GM12873 (cell line): ENCODE measurements at regions not wholly inside any gene's neighbourhood (a gene's known extent, or its start where the extent isn't known, plus 50 kb on each side); places are given as distances from the start of the nearest gene placed in this dataset.

Source experiments
- TF ChIP-seq, protein P1 (sequence below): IDR thresholded peaks from 2 replicates; pipeline ENCODE4 v1.5.1; 2012; ENCODE audit warnings: low read depth, mild to moderate bottlenecking, moderate library complexity, low read length, control low read depth; ENCODE audit not compliant: insufficient read depth; ENCODE audit errors: missing control alignments

DNA sequence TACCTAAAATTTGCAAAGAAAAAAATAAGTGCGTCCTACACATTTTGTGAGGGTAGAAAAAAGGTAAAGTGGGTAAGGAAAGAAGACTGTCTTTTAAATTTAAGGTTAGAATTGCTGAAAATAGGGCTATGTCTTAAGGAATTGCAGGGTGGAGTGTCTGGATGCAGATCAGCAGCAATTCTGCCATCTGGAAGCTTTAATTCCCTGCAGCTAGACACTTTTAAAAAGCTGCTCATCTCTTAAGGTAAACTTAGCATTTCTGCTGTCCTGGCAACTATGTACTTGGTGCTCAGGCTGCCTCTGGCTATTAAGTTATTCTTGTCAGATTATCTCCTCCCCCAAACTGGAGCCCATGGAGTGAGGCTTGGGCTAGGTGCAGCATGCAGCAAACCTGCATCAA is 420.2 kb downstream of the SI start:
- TF ChIP-seq, protein P1, sequence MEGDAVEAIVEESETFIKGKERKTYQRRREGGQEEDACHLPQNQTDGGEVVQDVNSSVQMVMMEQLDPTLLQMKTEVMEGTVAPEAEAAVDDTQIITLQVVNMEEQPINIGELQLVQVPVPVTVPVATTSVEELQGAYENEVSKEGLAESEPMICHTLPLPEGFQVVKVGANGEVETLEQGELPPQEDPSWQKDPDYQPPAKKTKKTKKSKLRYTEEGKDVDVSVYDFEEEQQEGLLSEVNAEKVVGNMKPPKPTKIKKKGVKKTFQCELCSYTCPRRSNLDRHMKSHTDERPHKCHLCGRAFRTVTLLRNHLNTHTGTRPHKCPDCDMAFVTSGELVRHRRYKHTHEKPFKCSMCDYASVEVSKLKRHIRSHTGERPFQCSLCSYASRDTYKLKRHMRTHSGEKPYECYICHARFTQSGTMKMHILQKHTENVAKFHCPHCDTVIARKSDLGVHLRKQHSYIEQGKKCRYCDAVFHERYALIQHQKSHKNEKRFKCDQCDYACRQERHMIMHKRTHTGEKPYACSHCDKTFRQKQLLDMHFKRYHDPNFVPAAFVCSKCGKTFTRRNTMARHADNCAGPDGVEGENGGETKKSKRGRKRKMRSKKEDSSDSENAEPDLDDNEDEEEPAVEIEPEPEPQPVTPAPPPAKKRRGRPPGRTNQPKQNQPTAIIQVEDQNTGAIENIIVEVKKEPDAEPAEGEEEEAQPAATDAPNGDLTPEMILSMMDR, result no peak

GRCh38 chr3:164657631-164658030 is 420.7 kb downstream of the SI start:
- TF ChIP-seq, protein P1, result no peak

GRCh38 chr3:164655462-164655861 is 422.8 kb downstream of the SI start:
- TF ChIP-seq, protein P1, result no peak

GRCh38 chr3:164641071-164641470 is 437.2 kb downstream of the SI start:
- TF ChIP-seq, protein P1, result no peak

DNA sequence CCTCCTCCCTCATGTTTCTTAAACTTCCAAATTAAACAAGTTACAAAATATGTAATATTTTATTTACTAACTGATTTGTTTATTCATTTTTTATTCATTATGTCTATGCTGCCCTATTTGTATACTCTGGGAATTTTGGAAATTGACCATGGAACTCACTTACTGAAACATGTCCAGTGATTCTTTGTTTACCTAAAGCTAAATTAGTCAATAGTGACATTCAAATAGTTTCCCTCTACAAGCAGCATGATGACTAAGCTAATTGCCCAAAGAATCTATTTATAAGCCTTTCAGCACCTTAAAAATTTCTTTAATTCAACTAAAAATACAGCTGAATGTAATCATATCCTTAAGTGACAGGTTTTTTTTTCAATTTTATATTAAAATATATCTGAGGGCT is 437.7 kb downstream of the SI start:
- TF ChIP-seq, protein P1, result no peak

DNA sequence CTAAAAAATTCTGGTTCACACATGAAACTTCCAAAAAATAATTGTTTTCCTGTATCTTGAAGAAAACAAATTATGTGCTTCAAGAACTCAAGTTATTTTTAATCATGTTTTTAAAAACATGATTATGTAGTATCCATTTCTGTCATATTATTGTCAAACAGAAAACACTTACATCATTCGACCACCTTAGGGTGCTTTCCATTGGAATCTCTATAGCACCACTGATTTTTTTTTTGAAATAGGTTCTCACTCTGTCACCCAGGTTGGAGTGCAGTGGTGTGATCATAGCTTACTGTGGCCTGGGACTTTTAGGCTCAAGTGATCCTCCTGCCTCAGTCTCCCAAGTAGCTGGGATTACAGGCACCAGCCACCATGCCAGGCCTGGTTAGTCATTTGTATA is 457.3 kb downstream of the SI start:
- TF ChIP-seq, protein P1, result no peak

DNA sequence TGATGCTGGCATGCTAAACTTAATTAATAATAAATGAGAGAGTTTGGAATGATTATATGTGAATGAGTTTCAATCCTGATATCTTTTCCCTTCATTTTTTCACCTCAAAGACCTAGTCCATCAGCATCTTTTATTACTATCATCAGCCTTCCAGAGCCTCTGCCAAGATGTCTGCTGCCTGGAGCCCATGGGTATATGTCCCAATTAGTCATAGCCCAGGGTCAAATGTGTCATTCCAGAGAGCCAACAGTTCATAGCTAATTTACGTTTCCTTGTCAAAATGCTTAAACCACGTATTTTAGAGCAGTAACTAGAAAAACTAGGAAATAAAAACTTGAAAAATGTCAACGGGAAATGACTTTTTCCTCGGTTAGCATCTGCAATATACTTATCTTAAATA is 457.9 kb downstream of the SI start:
- TF ChIP-seq, protein P1, result no peak
